Neuronal stem cell (in vitro differentiated cells): ENCODE measurements at regions not wholly inside any gene's neighbourhood (a gene's known extent, or its start where the extent isn't known, plus 50 kb on each side); places are given as distances from the start of the nearest gene placed in this dataset.

ENCODE experiments used
- DNase-seq: peaks from one replicate; pipeline ENCODE4 v3.0.0-alpha.2; 2013; ENCODE audit warnings: low spot score
- H2AFZ ChIP-seq: one replicate; pipeline ENCODE4 v1.6.1; 2013; ENCODE audit warnings: mild to moderate bottlenecking, low read length, inconsistent platforms
- H2AK5ac ChIP-seq: 2 replicates; pipeline ENCODE4 v1.6.1; 2013; ENCODE audit warnings: low read depth, mild to moderate bottlenecking, inconsistent platforms, low read length, moderate library complexity, mixed read lengths
- H2BK120ac ChIP-seq: 2 replicates; pipeline ENCODE4 v1.6.1; 2013; ENCODE audit warnings: low read depth, mild to moderate bottlenecking, inconsistent platforms, low read length, moderate library complexity, mixed read lengths
- H2BK12ac ChIP-seq: one replicate; pipeline ENCODE4 v1.6.1; 2013; ENCODE audit warnings: low read length, inconsistent platforms
- H2BK15ac ChIP-seq: 2 replicates; pipeline ENCODE4 v1.6.1; 2013; ENCODE audit warnings: mild to moderate bottlenecking, low read length, inconsistent platforms, mixed read lengths
- H2BK5ac ChIP-seq: one replicate; pipeline ENCODE4 v1.6.1; 2013; ENCODE audit warnings: inconsistent platforms, mild to moderate bottlenecking, low read length, moderate library complexity
- H3K14ac ChIP-seq: one replicate; pipeline ENCODE4 v1.6.1; 2013; ENCODE audit warnings: low read length, inconsistent platforms
- H3K18ac ChIP-seq: 2 replicates; pipeline ENCODE4 v1.6.1; 2013; ENCODE audit warnings: low read length, inconsistent platforms
- H3K23ac ChIP-seq: 2 replicates; pipeline ENCODE4 v1.6.1; 2013; ENCODE audit warnings: low read depth, mild to moderate bottlenecking, mixed read lengths, low read length, inconsistent platforms; ENCODE audit not compliant: poor library complexity
- H3K27ac ChIP-seq: replicated peaks from 3 replicates; pipeline ENCODE4 v1.5.1; 2013; ENCODE audit warnings: low read length, inconsistent platforms
- H3K27me3 ChIP-seq, 3 experiments: 2 replicates each; pipeline ENCODE4 v1.6.1; 2013; ENCODE audit warnings: low read length in 3 of 3, mild to moderate bottlenecking in 2 of 3, inconsistent platforms in 1 of 3, low read depth in 1 of 3, mixed read lengths in 1 of 3, moderate library complexity in 1 of 3; ENCODE audit not compliant: control insufficient read depth in 3 of 3, insufficient read depth in 3 of 3
- H3K36me3 ChIP-seq, 2 donors: replicated peaks in 1 of 2; 2 replicates each; pipeline ENCODE4 v1.6.1; 2013; ENCODE audit warnings: low read length in 2 of 2; ENCODE audit not compliant: control insufficient read depth in 2 of 2, insufficient read depth in 2 of 2
- H3K4ac ChIP-seq: 2 replicates; pipeline ENCODE4 v1.6.1; 2013; ENCODE audit warnings: inconsistent platforms, mild to moderate bottlenecking, low read length, moderate library complexity
- H3K4me1 ChIP-seq, 2 donors: 1 replicate in 1 of 2; 2 replicates in 1 of 2; pipeline ENCODE4 v1.6.1; 2013; ENCODE audit warnings: low read length in 2 of 2, low read depth in 1 of 2; ENCODE audit not compliant: control insufficient read depth in 2 of 2, insufficient read depth in 1 of 2
- H3K4me2 ChIP-seq: one replicate; pipeline ENCODE4 v1.6.1; 2013; ENCODE audit warnings: mild to moderate bottlenecking, low read length, inconsistent platforms; ENCODE audit not compliant: insufficient read depth, poor library complexity, severe bottlenecking
- H3K4me3 ChIP-seq, 2 donors: 2 replicates each; pipeline ENCODE4 v1.5.1; 2013; ENCODE audit warnings: low read length in 2 of 2, mild to moderate bottlenecking in 2 of 2, inconsistent platforms in 1 of 2, moderate library complexity in 1 of 2
- H3K79me1 ChIP-seq: one replicate; pipeline ENCODE4 v1.6.1; 2013; ENCODE audit warnings: low read depth, mild to moderate bottlenecking, inconsistent platforms, low read length, moderate library complexity
- H3K9ac ChIP-seq: one replicate; pipeline ENCODE4 v1.6.1; 2013; ENCODE audit warnings: mild to moderate bottlenecking, low read depth, low read length, inconsistent platforms; ENCODE audit not compliant: poor library complexity
- H3K9me3 ChIP-seq, 2 donors: replicated peaks in 1 of 2; 2 replicates each; pipeline versions ENCODE3 to v1.6.1; 2013; ENCODE audit warnings: low read length in 2 of 2, mild to moderate bottlenecking in 2 of 2, inconsistent platforms in 1 of 2, low read depth in 1 of 2, mixed read lengths in 1 of 2, moderate library complexity in 1 of 2; ENCODE audit not compliant: control insufficient read depth in 2 of 2, insufficient read depth in 1 of 2
- H4K8ac ChIP-seq: one replicate; pipeline ENCODE4 v1.6.1; 2013; ENCODE audit warnings: low read depth, mild to moderate bottlenecking, inconsistent platforms, low read length, moderate library complexity
- H4K91ac ChIP-seq: one replicate; pipeline ENCODE4 v1.6.1; 2013; ENCODE audit warnings: low read length, low read depth, mild to moderate bottlenecking, inconsistent platforms; ENCODE audit not compliant: poor library complexity
- WGBS, 2 donors: extraction: QIAGEN DNeasy Blood & Tissue Kit; methylation state at CpG; one replicate each; pipeline ENCODE4 v1.1.7; 2013; ENCODE audit warnings: missing lambda C conversion rate in 2 of 2, mixed read lengths in 1 of 2; ENCODE audit not compliant: insufficient read length in 2 of 2, insufficient replicate concordance in 1 of 2; ENCODE audit errors: extremely low coverage in 2 of 2; 5-methylcytosine and 5-hydroxymethylcytosine counted together

DNA sequence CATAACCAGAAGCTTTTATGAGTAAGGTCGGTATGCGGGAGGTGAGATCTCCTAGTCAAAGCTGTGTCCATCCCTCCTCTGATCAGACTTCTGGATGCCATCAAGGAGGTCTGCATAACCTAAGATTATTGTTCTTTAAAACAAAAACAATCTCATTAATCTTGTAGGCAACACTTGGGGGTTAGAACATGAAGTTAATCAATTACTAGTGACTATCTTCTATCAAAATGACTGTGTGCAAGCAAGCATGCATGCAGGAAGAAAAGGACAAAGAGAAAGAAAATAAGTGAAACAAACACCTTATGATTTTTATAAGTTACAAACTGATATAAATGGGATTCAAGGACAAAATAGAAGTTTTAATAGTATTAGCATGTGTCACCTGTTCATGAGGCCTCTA is 2435.9 kb upstream of the PCDH20 start:
- no peak for DNase-seq
- Histone ChIP-seq H3K18ac (no peak overlapping the region), H2BK12ac (no peak overlapping the region), H3K79me1 (no peaks in the 10 kb centered on the region), H3K4ac (no peak overlapping the region), H2AK5ac (no peak overlapping the region), H2AFZ (no peak overlapping the region), H3K4me3 (no peak overlapping the region), H3K4me2 (no peak overlapping the region), H4K91ac (no peak overlapping the region), H3K23ac (no peak overlapping the region), H3K9me3 (no peaks in the 10 kb centered on the region), H3K9ac (no peak overlapping the region), H3K14ac (no peak overlapping the region), H2BK15ac (no peak overlapping the region), H2BK5ac (no peak overlapping the region), H3K36me3 (no peaks in the 10 kb centered on the region), H4K8ac (no peak overlapping the region), H2BK120ac (no peak overlapping the region), H3K27me3 (no peaks in the 10 kb centered on the region), H3K27ac (no peak overlapping the region), H3K4me1 (no peaks in the 10 kb centered on the region)
- WGBS, 2 donors = no CpG with 5 or more reads among the region's 2 CpGs

DNA sequence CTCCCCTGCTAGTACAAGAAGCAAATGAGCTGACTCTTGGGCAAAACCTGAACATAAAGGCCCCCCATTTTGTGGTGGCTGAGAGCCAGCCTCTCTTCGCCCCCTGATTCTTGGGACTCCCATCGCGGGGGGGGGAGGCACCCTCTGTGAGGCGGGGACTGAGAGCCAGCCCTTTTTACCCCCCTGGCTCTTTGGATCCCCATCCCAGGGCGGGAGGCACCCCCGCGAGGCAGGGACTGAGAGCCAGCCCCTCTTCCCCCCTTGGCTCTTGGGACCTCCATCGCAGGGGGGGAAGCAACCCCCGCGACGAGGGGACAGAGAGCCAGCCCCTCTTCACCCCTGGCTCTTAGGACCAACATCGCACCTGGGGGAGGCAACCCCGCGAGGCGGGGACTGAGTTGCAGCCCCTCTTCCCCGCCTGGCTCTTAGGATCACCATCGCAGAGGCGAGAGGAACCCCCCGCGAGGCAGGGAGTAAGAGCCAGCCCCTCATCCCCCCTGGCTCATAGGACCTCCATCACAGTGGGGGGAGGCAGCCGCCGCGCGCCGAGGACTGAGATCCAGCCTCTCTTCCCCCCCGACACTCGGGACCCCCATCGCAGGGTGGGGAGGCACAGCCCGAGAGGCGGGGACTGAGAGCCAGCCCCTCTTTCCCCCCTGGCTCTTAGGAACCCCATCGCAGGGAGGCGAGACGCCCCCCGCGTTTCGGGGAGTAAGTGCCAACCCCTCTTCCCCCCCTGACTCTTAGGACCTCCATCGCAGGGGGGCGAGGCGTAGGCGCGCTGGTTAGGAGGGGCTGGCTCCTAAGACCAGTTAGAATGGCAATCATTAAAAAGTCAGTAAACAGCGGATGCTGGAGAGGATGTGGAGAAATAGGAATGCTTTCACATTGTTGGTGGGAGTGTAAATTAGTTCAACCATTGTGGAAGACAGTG is 2428.4 kb upstream of the PCDH20 start:
- Histone ChIP-seq H3K9me3 (peaks cover 0 to 1% of the 10 kb centered on the region in 2 donors), H3K79me1 (no peaks in the 10 kb centered on the region), H3K18ac (no peak overlapping the region), H2AFZ (no peak overlapping the region), H4K8ac (no peak overlapping the region), H3K14ac (no peak overlapping the region), H3K9ac (no peak overlapping the region), H3K27me3 (no peaks in the 10 kb centered on the region), H2BK15ac (no peak overlapping the region), H2BK5ac (no peak overlapping the region), H4K91ac (no peak overlapping the region), H2BK12ac (no peak overlapping the region), H2BK120ac (no peak overlapping the region), H3K4me3 (no peak overlapping the region), H2AK5ac (peak overlapping the region; percentile 81), H3K27ac (no peak overlapping the region), H3K4me2 (no peak overlapping the region), H3K4me1 (no peaks in the 10 kb centered on the region), H3K36me3 (no peaks in the 10 kb centered on the region), H3K23ac (no peak overlapping the region), H3K4ac (no peak overlapping the region)
- WGBS, 2 donors = no CpG with 5 or more reads among the region's 42 CpGs
- DNase-seq = no peak

DNA sequence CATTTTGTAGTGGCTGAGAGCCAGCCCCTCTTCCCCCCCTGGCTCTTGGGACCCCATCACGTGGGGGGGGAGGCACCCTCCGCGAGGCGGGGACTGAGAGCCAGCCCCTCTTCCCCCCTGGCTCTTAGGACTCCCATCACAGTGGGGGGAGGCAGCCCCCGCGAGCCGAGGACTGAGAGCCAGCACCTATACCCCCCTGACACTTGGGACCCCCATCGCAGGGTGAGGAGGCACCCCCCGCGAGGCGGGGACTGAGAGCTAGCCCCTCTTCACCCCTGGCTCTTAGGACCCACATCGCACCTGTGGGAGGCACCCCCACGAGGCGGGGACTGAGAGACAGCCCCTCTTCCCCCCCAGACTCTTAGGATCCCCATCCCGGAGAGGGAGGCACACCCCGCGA is 2426.5 kb upstream of the PCDH20 start:
- WGBS, 2 donors = no CpG with 5 or more reads among the region's 17 CpGs
- H2AFZ ChIP-seq = no peak overlapping the region
- no peak overlapping the region for H3K4ac ChIP-seq
- no peak overlapping the region for H2AK5ac ChIP-seq
- H2BK5ac ChIP-seq = no peak overlapping the region
- H2BK120ac ChIP-seq = no peak overlapping the region
- H3K14ac ChIP-seq = no peak overlapping the region
- H4K91ac ChIP-seq = no peak overlapping the region
- no peak overlapping the region for H4K8ac ChIP-seq
- no peak overlapping the region for H2BK15ac ChIP-seq
- H3K27me3 ChIP-seq = no peaks in the 10 kb centered on the region
- DNase-seq = no peak
- no peak overlapping the region for H3K4me3 ChIP-seq
- H3K18ac ChIP-seq = no peak overlapping the region
- no peaks in the 10 kb centered on the region for H3K79me1 ChIP-seq
- no peak overlapping the region for H3K23ac ChIP-seq
- H3K4me1 ChIP-seq = no peaks in the 10 kb centered on the region
- H3K4me2 ChIP-seq = no peak overlapping the region
- H3K9ac ChIP-seq = no peak overlapping the region
- H3K9me3 ChIP-seq = peaks cover 0 to 1% of the 10 kb centered on the region in 2 donors
- H2BK12ac ChIP-seq = no peak overlapping the region
- no peaks in the 10 kb centered on the region for H3K36me3 ChIP-seq
- no peak overlapping the region for H3K27ac ChIP-seq

DNA sequence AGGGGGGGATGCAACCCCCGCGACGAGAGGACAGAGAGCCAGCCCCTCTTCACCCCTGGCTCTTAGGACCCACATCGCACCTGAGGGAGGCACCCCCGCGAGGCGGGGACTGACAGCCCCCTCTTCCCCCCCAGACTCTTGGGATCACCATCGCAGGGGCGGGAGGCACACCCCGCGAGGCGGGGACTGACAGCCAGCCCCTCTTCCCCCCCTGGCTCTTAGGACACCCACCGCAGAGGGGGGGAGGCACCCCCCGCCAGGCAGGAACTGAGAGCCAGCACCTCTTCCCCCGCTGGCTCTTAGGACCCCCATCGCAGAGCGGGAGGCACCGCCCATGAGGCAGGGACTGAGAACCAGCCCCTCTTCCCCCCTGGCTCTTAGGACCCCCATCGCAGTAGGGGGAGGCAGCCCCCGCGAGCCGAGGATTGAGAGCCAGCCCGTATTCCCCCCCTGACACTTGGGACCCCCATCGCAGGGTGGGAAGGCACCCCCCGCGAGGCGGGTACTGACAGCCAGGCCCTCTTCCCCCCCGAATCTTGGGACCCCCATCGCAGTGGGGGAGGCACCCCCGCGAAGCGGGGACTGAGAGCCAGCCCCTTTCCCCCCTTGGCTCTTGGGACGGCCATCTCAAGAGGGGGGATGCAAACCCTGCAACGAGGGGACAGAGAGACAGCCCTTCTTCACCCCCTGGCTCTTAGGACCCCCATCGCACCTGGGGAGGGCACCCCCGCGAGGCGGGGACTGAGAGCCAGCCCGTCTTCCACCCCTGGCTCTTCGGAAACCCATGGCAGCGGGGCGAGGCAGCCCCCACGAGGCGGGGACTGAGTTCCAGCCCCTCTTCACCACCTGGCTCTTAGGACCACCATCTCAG is 2425.1 kb upstream of the PCDH20 start:
- Histone ChIP-seq H3K4ac (no peak overlapping the region), H3K9me3 (peaks cover 0 to 1% of the 10 kb centered on the region in 2 donors), H3K9ac (no peak overlapping the region), H3K4me1 (no peaks in the 10 kb centered on the region), H3K36me3 (no peaks in the 10 kb centered on the region), H2AK5ac (no peak overlapping the region), H3K27ac (no peak overlapping the region), H3K79me1 (no peaks in the 10 kb centered on the region), H4K91ac (no peak overlapping the region), H3K4me2 (no peak overlapping the region), H3K27me3 (no peaks in the 10 kb centered on the region), H3K14ac (no peak overlapping the region), H4K8ac (no peak overlapping the region), H2AFZ (no peak overlapping the region), H2BK15ac (no peak overlapping the region), H3K4me3 (no peak overlapping the region), H2BK5ac (no peak overlapping the region), H2BK12ac (no peak overlapping the region), H2BK120ac (no peak overlapping the region), H3K23ac (no peak overlapping the region), H3K18ac (no peak overlapping the region)
- no peak for DNase-seq
- no CpG with 5 or more reads among the region's 44 CpGs for WGBS, 2 donors
